NCI-H69 (cell line): ENCODE measurements at regions not wholly inside any gene's neighbourhood (a gene's known extent, or its start where the extent isn't known, plus 50 kb on each side); places are given as distances from the start of the nearest gene placed in this dataset.

ENCODE experiments used
- DNase-seq: peaks from one replicate; lab custom pipeline; 2025; lab: John Stamatoyannopoulos, UW

DNA sequence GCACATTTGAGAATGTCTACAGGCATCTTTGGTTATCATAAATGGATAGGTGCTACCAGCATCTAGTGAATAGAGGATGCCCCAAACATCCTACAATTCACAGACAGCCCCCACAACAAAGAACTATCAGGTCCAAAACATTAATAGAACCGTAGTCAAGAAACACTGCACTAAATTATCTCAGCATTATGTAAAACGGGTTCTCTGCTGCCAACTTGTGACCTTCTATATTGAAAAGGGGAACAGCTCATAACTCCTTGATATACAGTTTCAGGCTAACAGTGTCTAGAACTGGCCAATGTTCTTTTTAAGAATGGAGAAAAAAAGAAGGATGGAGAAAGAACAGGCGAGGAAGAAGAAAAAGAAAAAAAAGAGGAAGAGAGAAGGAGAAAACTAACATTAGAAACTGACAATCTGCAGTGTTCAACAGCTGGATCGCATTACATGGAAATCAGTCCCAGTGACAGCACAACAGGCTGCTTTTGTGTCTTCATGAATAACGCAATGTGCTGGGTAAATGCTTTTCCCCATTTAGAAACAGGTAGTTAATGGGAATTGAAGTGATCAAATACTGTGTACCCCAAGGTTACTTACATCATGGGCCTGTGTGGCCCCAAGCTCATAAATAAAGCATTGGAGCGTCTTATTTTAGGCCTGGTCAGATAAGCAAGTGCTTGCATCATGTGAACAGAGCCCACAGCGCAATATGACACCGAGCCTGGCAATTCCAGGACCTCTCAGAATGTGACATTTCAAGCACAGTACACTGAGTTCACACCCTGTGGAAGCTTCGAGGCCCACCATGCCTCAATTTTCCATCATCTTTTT, 339.5 kb downstream of the DHX15 start:
- DNase-seq, result no peak

GRCh38 chr4:24243641-24244040, 340.7 kb downstream of the DHX15 start:
- no peak for DNase-seq

DNA sequence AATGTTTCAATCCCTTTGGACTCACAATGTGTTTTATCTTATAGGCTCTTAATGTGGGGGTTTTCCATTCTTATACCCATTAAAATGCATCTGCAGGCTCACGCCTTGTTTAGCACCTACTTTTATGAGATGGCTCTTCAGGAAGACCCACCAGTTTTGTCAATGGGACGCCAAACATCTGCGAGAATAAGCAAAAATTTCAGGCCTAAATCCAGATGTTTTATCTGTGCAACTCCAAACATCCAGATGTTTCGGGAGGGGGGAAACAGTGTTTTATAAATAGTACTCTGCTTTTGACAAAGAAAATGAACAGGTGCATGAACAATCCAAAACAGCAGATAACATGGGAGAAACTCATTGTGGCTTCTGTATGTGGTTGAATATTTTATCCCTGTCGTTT, 342.8 kb downstream of the DHX15 start:
- no peak for DNase-seq

DNA sequence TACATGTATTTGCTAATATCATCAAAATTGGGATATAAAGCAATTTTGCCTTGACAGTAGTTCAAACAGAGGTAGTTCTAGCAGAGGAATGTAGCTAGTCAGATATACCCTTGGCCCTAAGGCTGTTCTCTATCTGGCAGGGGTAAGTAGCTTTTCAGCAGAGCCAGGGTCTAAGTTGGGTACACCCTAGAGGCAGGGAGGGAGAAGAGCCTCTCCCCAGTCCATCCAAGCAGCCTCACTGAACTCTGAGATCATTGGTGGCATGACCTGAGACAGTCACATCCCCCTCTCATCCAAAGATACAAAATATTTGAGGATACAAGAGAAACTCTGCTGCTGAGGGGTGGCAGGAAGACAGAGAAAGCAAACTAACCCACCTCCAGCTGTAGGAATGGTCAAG, 343.7 kb downstream of the DHX15 start:
- DNase-seq, result no peak

- DNase-seq, result no peak
These were observed 346.6 kb downstream of the DHX15 start for GRCh38 chr4:24237709-24238108.

GRCh38 chr4:24236532-24236931, 346.7 kb upstream of the PPARGC1A start:
- no peak for DNase-seq

GRCh38 chr4:24236120-24236519, 346.3 kb upstream of the PPARGC1A start:
- no peak for DNase-seq

DNA sequence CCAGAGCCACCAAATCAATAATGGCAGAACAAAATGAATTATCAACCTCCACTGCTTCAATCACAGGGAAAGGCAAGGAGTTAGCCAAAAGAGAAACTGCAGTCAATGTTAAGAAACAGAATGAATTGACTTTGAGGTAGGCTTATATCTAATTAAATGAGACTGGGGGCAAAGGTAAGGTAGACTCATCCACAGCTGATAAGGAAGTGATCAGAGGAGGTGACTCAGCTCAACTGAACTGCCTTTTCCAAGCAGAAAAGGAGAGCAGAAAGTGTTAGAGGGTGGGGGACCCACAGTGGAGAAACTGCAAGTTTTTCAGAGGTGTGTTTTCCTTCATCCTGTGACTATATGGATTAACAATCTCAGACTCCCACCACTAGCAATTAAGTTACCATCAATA, 345.8 kb upstream of the PPARGC1A start:
- DNase-seq, result no peak

DNA sequence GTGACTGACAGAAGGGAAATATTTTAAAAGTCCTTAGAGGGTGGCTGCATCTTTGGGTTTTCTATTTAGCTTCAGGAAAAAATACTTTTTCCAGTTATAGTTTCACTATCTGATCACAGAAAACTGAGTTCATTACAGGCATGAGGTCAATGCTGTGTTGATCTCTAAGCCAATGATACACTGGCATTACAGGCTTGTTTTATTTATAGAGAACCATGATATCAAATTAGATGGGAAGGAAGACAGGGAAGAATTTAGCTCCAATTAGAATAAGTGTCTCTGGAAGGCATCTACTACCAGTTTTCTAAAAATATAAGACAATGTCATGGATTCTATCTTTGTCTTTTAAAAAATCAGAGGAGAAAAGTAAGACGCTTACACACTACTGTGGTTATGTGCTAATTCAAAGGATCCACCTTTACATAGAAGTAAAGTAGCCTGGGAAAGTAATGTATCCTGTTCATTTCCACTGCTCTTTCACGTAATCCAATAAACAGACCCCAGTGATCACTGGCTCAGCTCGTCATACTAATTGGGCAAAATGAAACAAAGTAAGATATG, 344.5 kb upstream of the PPARGC1A start:
- no peak for DNase-seq

DNA sequence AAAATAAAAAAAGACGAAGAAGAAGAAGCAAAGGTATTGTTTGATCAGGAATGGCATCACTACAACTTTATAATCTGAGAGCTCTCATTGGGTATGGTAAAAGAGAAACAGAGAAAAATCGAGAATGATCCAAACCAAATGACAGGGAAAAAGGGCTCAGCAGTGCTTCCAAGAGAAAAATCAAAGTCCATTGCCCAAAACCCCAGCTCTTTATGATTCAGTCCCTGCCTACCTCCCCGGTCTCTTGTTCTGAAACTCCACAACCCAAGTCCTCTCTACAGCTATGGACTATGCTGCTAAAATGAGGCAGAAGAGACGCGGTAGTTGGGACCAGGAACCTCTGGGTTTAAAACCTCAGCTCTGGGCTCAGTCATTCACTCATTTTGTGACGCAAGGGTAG, 341.1 kb upstream of the PPARGC1A start:
- no peak for DNase-seq

- DNase-seq, result no peak
These were observed 340.1 kb upstream of the PPARGC1A start for GRCh38 chr4:24229978-24230377.

GRCh38 chr4:24228692-24229091, 338.8 kb upstream of the PPARGC1A start:
- no peak for DNase-seq

DNA sequence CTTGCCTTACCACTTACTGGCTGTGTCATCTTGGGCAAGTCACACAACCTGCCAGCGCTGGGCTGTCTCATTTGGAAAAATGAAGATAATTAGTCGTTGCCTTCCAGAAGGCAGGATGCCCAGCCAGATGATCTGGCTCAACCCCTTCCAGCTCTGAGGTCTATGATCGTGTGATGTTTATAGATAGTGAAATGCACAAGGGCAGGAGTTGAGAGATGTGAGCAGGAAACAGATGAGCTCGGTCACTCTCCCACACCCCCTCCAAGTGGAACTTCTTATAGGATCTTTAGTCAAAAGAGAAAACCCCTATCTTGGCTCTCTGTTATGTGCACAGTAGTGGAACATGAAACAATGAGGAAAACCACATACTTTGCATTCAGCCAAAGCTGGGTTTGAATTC, 336.8 kb upstream of the PPARGC1A start:
- DNase-seq, result no peak

GRCh38 chr4:24226023-24226422, 336.2 kb upstream of the PPARGC1A start:
- DNase-seq, result no peak

- DNase-seq, result no peak
These were observed 334.6 kb upstream of the PPARGC1A start for GRCh38 chr4:24224446-24224845.

GRCh38 chr4:24219209-24219608, 329.4 kb upstream of the PPARGC1A start:
- no peak for DNase-seq

- no peak for DNase-seq
These were observed 328.7 kb upstream of the PPARGC1A start for GRCh38 chr4:24218566-24218965.

DNA sequence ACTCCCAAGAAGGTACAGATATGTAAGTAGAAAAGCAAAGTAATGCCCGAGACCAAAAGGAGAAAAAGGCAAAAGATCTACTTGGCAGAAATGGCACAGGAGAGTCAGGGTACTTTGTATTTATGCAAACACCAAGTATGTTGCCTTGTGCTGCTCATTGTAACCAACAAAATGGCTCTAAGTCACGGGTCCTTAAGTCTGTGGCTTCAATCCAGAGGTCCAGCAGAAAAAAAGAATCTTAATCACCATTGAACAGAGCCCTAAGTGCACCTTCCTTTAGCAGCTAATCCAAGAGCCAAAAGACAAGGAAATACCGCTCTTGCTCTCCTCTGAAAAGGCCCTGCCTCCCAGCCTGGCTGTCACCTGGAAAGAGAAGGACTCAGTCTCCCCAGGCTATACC, 324.9 kb upstream of the PPARGC1A start:
- DNase-seq, result no peak

DNA sequence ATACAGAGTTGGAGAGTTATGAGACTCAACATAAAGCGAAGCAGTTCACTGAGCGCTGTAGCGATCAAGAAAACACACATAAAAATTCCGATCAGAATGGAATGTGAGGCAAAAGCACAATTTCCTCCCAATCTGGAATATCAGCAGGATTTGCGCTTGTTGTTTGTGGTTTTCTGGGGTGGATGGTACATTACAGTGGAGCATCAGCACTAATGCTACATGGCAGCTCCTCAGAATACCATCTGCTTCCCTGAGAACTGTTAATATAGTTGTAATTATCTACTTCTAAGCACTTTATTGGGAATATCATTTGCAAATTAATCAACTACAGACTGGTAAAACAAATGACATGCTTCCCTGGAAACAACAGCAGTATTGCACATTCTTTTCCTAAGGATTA, 324.1 kb upstream of the PPARGC1A start:
- DNase-seq, result no peak

DNA sequence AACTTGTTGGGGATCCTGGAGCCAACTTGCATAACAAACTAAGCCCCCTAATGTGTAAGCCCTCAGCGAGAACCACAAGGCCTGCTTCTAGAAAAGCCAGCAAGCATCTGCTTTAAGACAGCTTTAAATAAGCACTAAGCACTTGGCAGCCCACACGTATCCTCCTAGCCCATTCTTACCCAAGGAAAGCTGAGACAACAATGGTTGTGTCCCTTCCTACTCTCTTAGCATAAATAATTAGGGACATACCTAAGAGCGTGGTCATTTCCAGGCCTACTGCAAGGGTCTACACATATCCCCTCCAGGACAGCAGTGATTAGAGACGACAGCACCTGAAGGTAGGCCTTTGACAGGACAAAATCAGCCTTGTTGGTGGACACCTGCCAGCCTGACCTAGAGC, 322.8 kb upstream of the PPARGC1A start:
- no peak for DNase-seq

- DNase-seq, result no peak
These were observed 322.0 kb upstream of the PPARGC1A start for GRCh38 chr4:24211856-24212255.

DNA sequence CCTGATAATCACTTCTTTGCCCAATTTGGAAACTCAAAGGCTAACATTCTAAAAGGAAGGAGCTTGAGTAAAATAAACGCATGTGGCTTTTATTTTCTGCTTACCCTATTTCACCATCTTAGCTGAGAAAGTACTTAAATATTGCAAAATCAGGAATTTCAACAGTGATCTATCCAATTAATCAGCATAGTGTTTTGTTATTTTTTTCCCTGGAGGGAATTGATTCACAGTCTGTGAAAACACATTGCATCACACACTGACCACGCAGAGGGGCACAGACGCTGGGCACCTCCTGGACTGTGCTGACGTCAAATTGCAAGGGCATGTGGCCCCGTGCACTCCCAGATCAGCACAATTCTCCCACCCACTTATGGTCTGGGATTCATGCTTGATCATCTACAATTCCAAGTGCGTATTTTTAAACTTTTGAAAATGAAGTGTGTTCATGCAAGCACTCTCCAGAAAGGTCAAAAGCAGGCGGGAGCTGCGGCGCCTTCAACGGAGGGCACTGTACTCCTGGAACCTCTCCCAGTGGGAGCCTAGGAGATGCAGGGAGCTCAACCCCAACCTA, 320.6 kb upstream of the PPARGC1A start:
- DNase-seq, result no peak

- no peak for DNase-seq
These were observed 320.1 kb upstream of the PPARGC1A start for GRCh38 chr4:24209906-24210305.

DNA sequence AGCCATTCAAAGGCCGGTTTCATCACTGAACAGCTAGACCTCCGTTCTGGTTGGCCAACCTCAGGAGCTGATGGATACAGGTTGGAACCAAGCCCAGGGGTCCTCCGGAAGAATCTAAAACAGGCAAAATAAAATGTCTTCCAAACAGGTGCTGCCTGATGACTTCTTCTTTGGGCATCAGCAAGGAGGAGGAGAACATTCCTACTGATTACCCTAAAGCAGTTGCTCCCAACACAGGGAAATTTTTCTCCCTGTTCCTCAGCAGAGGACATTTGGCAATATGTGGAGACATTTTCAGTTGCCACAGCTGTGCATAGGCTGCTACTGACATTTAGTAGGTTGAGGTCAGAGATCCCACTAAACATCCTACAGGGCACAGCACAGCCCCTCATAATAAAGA, 319.3 kb upstream of the PPARGC1A start:
- no peak for DNase-seq
